Heart left ventricle (tissue), 13 donors: ENCODE measurements at regions not wholly inside any gene's neighbourhood (a gene's known extent, or its start where the extent isn't known, plus 50 kb on each side); places are given as distances from the start of the nearest gene placed in this dataset.

Experiments
- CTCF ChIP-seq, 12 donors: fragments of 200-600 bp; sonication (generic) in 4 of 12; IDR thresholded peaks; one replicate each; pipeline versions ENCODE4 v1.5.0 to v1.8.0; 2018 to 2022; ENCODE audit warnings: antibody characterized with exemption in 12 of 12, mild to moderate bottlenecking in 5 of 12
- POLR2A ChIP-seq, 2 donors: fragments of 450-650 bp; IDR thresholded peaks; one replicate each; pipeline ENCODE4 v1.6.1; 2017; ENCODE audit warnings: antibody characterized with exemption in 2 of 2, mild to moderate bottlenecking in 2 of 2, moderate library complexity in 2 of 2
- donor health status: ischemic (EF 13 %, LVEDD 7.1; RV severe dilation, severe dysfunction).
- donor health status: DM: no; HTN: yes; CAD: no.
- donor health status: DM: no; HTN: no; CAD: no.
- donor health status: ischemic (EF 25% LVEDD 6.9; RV normal size, moderate dysfunction).
- donor health status: ischemic (EF 25% LVEDD 5.7; RV mildly dilated, moderate dysfunction).
- donor health status: ischemic (EF 35%, LVEDD 5.7; RV mildly dilated, moderate dysfunction).
- donor health status: nonischemic (EF 11% LVEDD 7.7; RV severe dilation, severe dysfunction).
- donor health status: DM: yes; HTN: yes; CAD: no.
- donor health status: PGD.
- donor health status: ischemic (EF 29% LVEDD 5.4; RV normal size, mild dysfunction).
- donor health status: nonischemic (EF 23%, LVEDD 6.1; RV moderate dilation, normal function).

GRCh38 chr10:26374426-26374825 lies 63.7 kb upstream of the APBB1IP start:
- TF ChIP-seq CTCF (IDR thresholded peaks at IDR 0.05), result no peak
- no peak for TF ChIP-seq POLR2A (IDR thresholded peaks at IDR 0.05)
